Gastroesophageal sphincter (tissue), 4 donors: ENCODE measurements at regions not wholly inside any gene's neighbourhood (a gene's known extent, or its start where the extent isn't known, plus 50 kb on each side); places are given as distances from the start of the nearest gene placed in this dataset.

Experiments used
- ATAC-seq: fragments of 150-250 bp; one replicate; pipeline ENCODE4 v1.9.1; 2016; ENCODE audit warnings: mild to moderate bottlenecking, moderate library complexity
- H3K27ac ChIP-seq, 4 donors: fragments of 200-600 bp; sonication (generic) in 3 of 4; 1 replicate in 3 of 4; 2 replicates in 1 of 4; pipeline ENCODE4 v1.5.1; 2016 to 2019
- H3K27me3 ChIP-seq: fragments of 200-600 bp; sonication (generic); one replicate; pipeline ENCODE4 v1.5.1; 2019
- H3K36me3 ChIP-seq, 2 donors: fragments of 200-600 bp; sonication (generic); one replicate each; pipeline ENCODE4 v1.5.1; 2019; ENCODE audit warnings: control low read depth in 1 of 2
- H3K4me1 ChIP-seq, 3 donors: fragments of 200-600 bp; sonication (generic); 1 replicate in 2 of 3; 2 replicates in 1 of 3; pipeline ENCODE4 v1.5.1; 2016 to 2019; ENCODE audit warnings: control low read depth in 2 of 3
- H3K4me3 ChIP-seq, 2 donors: fragments of 200-600 bp; sonication (generic); one replicate each; pipeline ENCODE4 v1.5.1; 2019; ENCODE audit warnings: mild to moderate bottlenecking in 1 of 2, moderate library complexity in 1 of 2
- H3K9me3 ChIP-seq, 3 donors: fragments of 200-600 bp; sonication (generic); one replicate each; pipeline ENCODE4 v1.5.1; 2017 to 2019; ENCODE audit warnings: control low read depth in 2 of 3
- CTCF ChIP-seq, 4 experiments: fragments of 200-600 bp in 2 of 4; fragments of 450-650 bp in 2 of 4; sonication (generic) in 1 of 4; IDR thresholded peaks; one replicate each; pipeline ENCODE4 v1.5.1; 2017 to 2019; ENCODE audit warnings: antibody characterized with exemption in 4 of 4, mild to moderate bottlenecking in 2 of 4, moderate library complexity in 2 of 4
- EP300 ChIP-seq: sonication (generic); formaldehyde crosslinking; IDR thresholded peaks from one replicate; pipeline ENCODE4 v1.6.1; 2017; ENCODE audit warnings: antibody characterized with exemption, mild to moderate bottlenecking
- POLR2A ChIP-seq, 2 donors: fragments of 450-650 bp; IDR thresholded peaks; one replicate each; pipeline ENCODE4 v1.6.1; 2017; ENCODE audit warnings: antibody characterized with exemption in 2 of 2, mild to moderate bottlenecking in 2 of 2, moderate library complexity in 1 of 2
- POLR2AphosphoS5 ChIP-seq: sonication (generic); formaldehyde crosslinking; IDR thresholded peaks from one replicate; pipeline ENCODE4 v1.6.1; 2017; ENCODE audit warnings: antibody characterized with exemption
- WGBS, 2 donors: methylation state at CpG; one replicate each; pipeline ENCODE4 v1.1.5; 2018; ENCODE audit warnings: low coverage in 1 of 2; 5-methylcytosine and 5-hydroxymethylcytosine counted together

GRCh38 chr6:19557191-19557590 is 280.0 kb upstream of the ID4 start:
- Histone ChIP-seq H3K27ac (no peak overlapping the region), H3K9me3 (no peaks in the 10 kb centered on the region), H3K4me1 (no peaks in the 10 kb centered on the region), H3K27me3 (no peaks in the 10 kb centered on the region), H3K36me3 (no peaks in the 10 kb centered on the region), H3K4me3 (no peak overlapping the region)
- WGBS, 2 donors: 73 to 92% methylated on average over 3 of the region's 3 CpGs
- TF ChIP-seq POLR2AphosphoS5: no peak
- TF ChIP-seq EP300: no peak
- no peak for TF ChIP-seq POLR2A (IDR thresholded peaks at IDR 0.05)
- no peak for TF ChIP-seq CTCF (IDR thresholded peaks at IDR 0.05)
- no peak for ATAC-seq

GRCh38 chr6:19558201-19558600 is 279.0 kb upstream of the ID4 start:
- TF ChIP-seq POLR2AphosphoS5: no peak
- H3K9me3 ChIP-seq: no peaks in the 10 kb centered on the region
- no peak for ATAC-seq
- H3K4me3 ChIP-seq: no peak overlapping the region
- 89 to 100% methylated on average over 1 to 2 of the region's 2 CpGs for WGBS, 2 donors
- H3K27ac ChIP-seq: no peak overlapping the region
- no peaks in the 10 kb centered on the region for H3K4me1 ChIP-seq
- no peaks in the 10 kb centered on the region for H3K27me3 ChIP-seq
- no peaks in the 10 kb centered on the region for H3K36me3 ChIP-seq

GRCh38 chr6:19558934-19559333 is 278.2 kb upstream of the ID4 start:
- Histone ChIP-seq H3K9me3 (no peaks in the 10 kb centered on the region), H3K4me1 (no peaks in the 10 kb centered on the region), H3K36me3 (no peaks in the 10 kb centered on the region), H3K4me3 (no peak overlapping the region), H3K27me3 (no peaks in the 10 kb centered on the region), H3K27ac (no peak overlapping the region)
- no peak for TF ChIP-seq CTCF (IDR thresholded peaks at IDR 0.05)
- TF ChIP-seq EP300: no peak
- TF ChIP-seq POLR2A (IDR thresholded peaks at IDR 0.05): no peak
- no peak for TF ChIP-seq POLR2AphosphoS5
- no peak for ATAC-seq
- WGBS, 2 donors: 86 to 98% methylated on average over 2 of the region's 2 CpGs

- no peaks in the 10 kb centered on the region for H3K4me1 ChIP-seq
- H3K4me3 ChIP-seq: no peak overlapping the region
- H3K9me3 ChIP-seq: no peaks in the 10 kb centered on the region
- H3K36me3 ChIP-seq: no peaks in the 10 kb centered on the region
- H3K27ac ChIP-seq: no peak overlapping the region
- WGBS, 2 donors: 71% methylated on average over 1 of the region's 1 CpG; no CpG with 5 or more reads in 1 of the 2 donors
- no peak for TF ChIP-seq POLR2A (IDR thresholded peaks at IDR 0.05)
- TF ChIP-seq POLR2AphosphoS5: no peak
- TF ChIP-seq CTCF (IDR thresholded peaks at IDR 0.05): no peak
- TF ChIP-seq EP300: no peak
- no peak for ATAC-seq
- H3K27me3 ChIP-seq: no peaks in the 10 kb centered on the region
Observed at GRCh38 chr6:19562468-19562867, 274.7 kb upstream of the ID4 start.

- WGBS, 2 donors: 78 to 82% methylated on average over 3 of the region's 3 CpGs
- H3K9me3 ChIP-seq: no peaks in the 10 kb centered on the region
- no peak for TF ChIP-seq EP300
- TF ChIP-seq POLR2A (IDR thresholded peaks at IDR 0.05): no peak
- no peak for TF ChIP-seq POLR2AphosphoS5
- no peak for TF ChIP-seq CTCF (IDR thresholded peaks at IDR 0.05)
- H3K4me1 ChIP-seq: no peaks in the 10 kb centered on the region
- no peaks in the 10 kb centered on the region for H3K27me3 ChIP-seq
- no peak overlapping the region for H3K4me3 ChIP-seq
- ATAC-seq: no peak
- H3K27ac ChIP-seq: no peak overlapping the region
- H3K36me3 ChIP-seq: no peaks in the 10 kb centered on the region
Observed at GRCh38 chr6:19569563-19569962, 267.6 kb upstream of the ID4 start.
